ENCODE measurements at regions not wholly inside any gene's neighbourhood (a gene's known extent, or its start where the extent isn't known, plus 50 kb on each side); places are given as distances from the start of the nearest gene placed in this dataset.

- no peaks in the 10 kb centered on the region for H3K27me3 ChIP-seq (ENCODE audit: control insufficient read depth in 1 of 2, insufficient read depth in 2 of 2, low read length in 2 of 2)
- no peaks in the 10 kb centered on the region for H3K4me1 ChIP-seq (ENCODE audit: insufficient read depth, low read length)
- no peak overlapping the region for H3K9ac ChIP-seq (ENCODE audit: low read length)
- no peaks in the 10 kb centered on the region for H3K9me3 ChIP-seq (ENCODE audit: low read length)
- H3K36me3 ChIP-seq (ENCODE audit: insufficient read depth, low read length), result no peaks in the 10 kb centered on the region
- no peak overlapping the region for H3K4me3 ChIP-seq (ENCODE audit: low read depth in 1 of 2, low read length in 2 of 2)
- H3K27ac ChIP-seq (ENCODE audit: low read depth, low read length), result no peak overlapping the region
These were observed 205.1 kb upstream of the RGMA start for GRCh38 chr15:93294066-93294465.

GRCh38 chr15:93291380-93291779 lies 202.4 kb upstream of the RGMA start:
- no peaks in the 10 kb centered on the region for H3K4me1 ChIP-seq (ENCODE audit: insufficient read depth, low read length)
- no peak overlapping the region for H3K27ac ChIP-seq (ENCODE audit: low read depth, low read length)
- no peak overlapping the region for H3K9ac ChIP-seq (ENCODE audit: low read length)
- H3K9me3 ChIP-seq (ENCODE audit: low read length), result no peaks in the 10 kb centered on the region
- no peaks in the 10 kb centered on the region for H3K36me3 ChIP-seq (ENCODE audit: insufficient read depth, low read length)
- no peak overlapping the region for H3K4me3 ChIP-seq (ENCODE audit: low read depth in 1 of 2, low read length in 2 of 2)
- no peaks in the 10 kb centered on the region for H3K27me3 ChIP-seq (ENCODE audit: control insufficient read depth in 1 of 2, insufficient read depth in 2 of 2, low read length in 2 of 2)

- Histone ChIP-seq H3K27ac (ENCODE audit: low read depth, low read length) (no peak overlapping the region), H3K4me1 (ENCODE audit: insufficient read depth, low read length) (no peaks in the 10 kb centered on the region), H3K9me3 (ENCODE audit: low read length) (no peaks in the 10 kb centered on the region), H3K36me3 (ENCODE audit: insufficient read depth, low read length) (no peaks in the 10 kb centered on the region), H3K27me3 (ENCODE audit: control insufficient read depth in 1 of 2, insufficient read depth in 2 of 2, low read length in 2 of 2) (no peaks in the 10 kb centered on the region), H3K9ac (ENCODE audit: low read length) (no peak overlapping the region), H3K4me3 (ENCODE audit: low read depth in 1 of 2, low read length in 2 of 2) (no peak overlapping the region)
These were observed 201.6 kb upstream of the RGMA start for GRCh38 chr15:93290618-93290946.

GRCh38 chr15:93289941-93290617 lies 201.1 kb upstream of the RGMA start:
- Histone ChIP-seq H3K27me3 (ENCODE audit: control insufficient read depth in 1 of 2, insufficient read depth in 2 of 2, low read length in 2 of 2) (no peaks in the 10 kb centered on the region), H3K9ac (ENCODE audit: low read length) (no peak overlapping the region), H3K27ac (ENCODE audit: low read depth, low read length) (no peak overlapping the region), H3K4me1 (ENCODE audit: insufficient read depth, low read length) (no peaks in the 10 kb centered on the region), H3K4me3 (ENCODE audit: low read depth in 1 of 2, low read length in 2 of 2) (no peak overlapping the region), H3K36me3 (ENCODE audit: insufficient read depth, low read length) (no peaks in the 10 kb centered on the region), H3K9me3 (ENCODE audit: low read length) (no peaks in the 10 kb centered on the region)

GRCh38 chr15:93288728-93289294 lies 199.8 kb upstream of the RGMA start:
- H3K27ac ChIP-seq (ENCODE audit: low read depth, low read length), result no peak overlapping the region
- H3K4me1 ChIP-seq (ENCODE audit: insufficient read depth, low read length), result no peaks in the 10 kb centered on the region
- H3K4me3 ChIP-seq (ENCODE audit: low read depth in 1 of 2, low read length in 2 of 2), result no peak overlapping the region
- H3K27me3 ChIP-seq (ENCODE audit: control insufficient read depth in 1 of 2, insufficient read depth in 2 of 2, low read length in 2 of 2), result no peaks in the 10 kb centered on the region
- H3K36me3 ChIP-seq (ENCODE audit: insufficient read depth, low read length), result no peaks in the 10 kb centered on the region
- no peak overlapping the region for H3K9ac ChIP-seq (ENCODE audit: low read length)
- no peaks in the 10 kb centered on the region for H3K9me3 ChIP-seq (ENCODE audit: low read length)

GRCh38 chr15:93286446-93286845 lies 197.4 kb upstream of the RGMA start:
- no peaks in the 10 kb centered on the region for H3K27me3 ChIP-seq (ENCODE audit: control insufficient read depth in 1 of 2, insufficient read depth in 2 of 2, low read length in 2 of 2)
- no peaks in the 10 kb centered on the region for H3K36me3 ChIP-seq (ENCODE audit: insufficient read depth, low read length)
- no peak overlapping the region for H3K4me3 ChIP-seq (ENCODE audit: low read depth in 1 of 2, low read length in 2 of 2)
- no peaks in the 10 kb centered on the region for H3K9me3 ChIP-seq (ENCODE audit: low read length)
- no peak overlapping the region for H3K27ac ChIP-seq (ENCODE audit: low read depth, low read length)
- H3K9ac ChIP-seq (ENCODE audit: low read length), result no peak overlapping the region
- H3K4me1 ChIP-seq (ENCODE audit: insufficient read depth, low read length), result no peaks in the 10 kb centered on the region

- no peaks in the 10 kb centered on the region for H3K27me3 ChIP-seq (ENCODE audit: control insufficient read depth in 1 of 2, insufficient read depth in 2 of 2, low read length in 2 of 2)
- no peak overlapping the region for H3K9ac ChIP-seq (ENCODE audit: low read length)
- no peak overlapping the region for H3K27ac ChIP-seq (ENCODE audit: low read depth, low read length)
- peaks cover 5% of the 10 kb centered on the region for H3K4me1 ChIP-seq (ENCODE audit: insufficient read depth, low read length)
- H3K4me3 ChIP-seq (ENCODE audit: low read depth in 1 of 2, low read length in 2 of 2), result no peak overlapping the region
- no peaks in the 10 kb centered on the region for H3K9me3 ChIP-seq (ENCODE audit: low read length)
- H3K36me3 ChIP-seq (ENCODE audit: insufficient read depth, low read length), result no peaks in the 10 kb centered on the region
These were observed 194.8 kb upstream of the RGMA start for GRCh38 chr15:93283854-93284253.

GRCh38 chr15:93282808-93283207 lies 193.8 kb upstream of the RGMA start:
- Histone ChIP-seq H3K9ac (ENCODE audit: low read length) (no peak overlapping the region), H3K27me3 (ENCODE audit: control insufficient read depth in 1 of 2, insufficient read depth in 2 of 2, low read length in 2 of 2) (no peaks in the 10 kb centered on the region), H3K27ac (ENCODE audit: low read depth, low read length) (no peak overlapping the region), H3K4me3 (ENCODE audit: low read depth in 1 of 2, low read length in 2 of 2) (no peak overlapping the region), H3K4me1 (ENCODE audit: insufficient read depth, low read length) (peaks cover 5% of the 10 kb centered on the region), H3K36me3 (ENCODE audit: insufficient read depth, low read length) (no peaks in the 10 kb centered on the region), H3K9me3 (ENCODE audit: low read length) (no peaks in the 10 kb centered on the region)

GRCh38 chr15:93278783-93279182 lies 189.8 kb upstream of the RGMA start:
- Histone ChIP-seq H3K27ac (ENCODE audit: low read depth, low read length) (no peak overlapping the region), H3K36me3 (ENCODE audit: insufficient read depth, low read length) (no peaks in the 10 kb centered on the region), H3K27me3 (ENCODE audit: control insufficient read depth in 1 of 2, insufficient read depth in 2 of 2, low read length in 2 of 2) (no peaks in the 10 kb centered on the region), H3K9ac (ENCODE audit: low read length) (no peak overlapping the region), H3K9me3 (ENCODE audit: low read length) (no peaks in the 10 kb centered on the region), H3K4me3 (ENCODE audit: low read depth in 1 of 2, low read length in 2 of 2) (no peak overlapping the region), H3K4me1 (ENCODE audit: insufficient read depth, low read length) (peaks cover 5% of the 10 kb centered on the region)

GRCh38 chr15:93278006-93278405 lies 189.0 kb upstream of the RGMA start:
- Histone ChIP-seq H3K36me3 (ENCODE audit: insufficient read depth, low read length) (no peaks in the 10 kb centered on the region), H3K27ac (ENCODE audit: low read depth, low read length) (no peak overlapping the region), H3K9ac (ENCODE audit: low read length) (no peak overlapping the region), H3K4me3 (ENCODE audit: low read depth in 1 of 2, low read length in 2 of 2) (no peak overlapping the region), H3K27me3 (ENCODE audit: control insufficient read depth in 1 of 2, insufficient read depth in 2 of 2, low read length in 2 of 2) (no peaks in the 10 kb centered on the region), H3K4me1 (ENCODE audit: insufficient read depth, low read length) (peaks cover 5% of the 10 kb centered on the region), H3K9me3 (ENCODE audit: low read length) (no peaks in the 10 kb centered on the region)

GRCh38 chr15:93274257-93274656 lies 185.2 kb upstream of the RGMA start:
- H3K4me3 ChIP-seq (ENCODE audit: low read depth in 1 of 2, low read length in 2 of 2), result no peak overlapping the region
- no peak overlapping the region for H3K9ac ChIP-seq (ENCODE audit: low read length)
- H3K9me3 ChIP-seq (ENCODE audit: low read length), result no peaks in the 10 kb centered on the region
- H3K27me3 ChIP-seq (ENCODE audit: control insufficient read depth in 1 of 2, insufficient read depth in 2 of 2, low read length in 2 of 2), result no peaks in the 10 kb centered on the region
- no peaks in the 10 kb centered on the region for H3K4me1 ChIP-seq (ENCODE audit: insufficient read depth, low read length)
- H3K36me3 ChIP-seq (ENCODE audit: insufficient read depth, low read length), result no peaks in the 10 kb centered on the region
- no peak overlapping the region for H3K27ac ChIP-seq (ENCODE audit: low read depth, low read length)

GRCh38 chr15:93271871-93272270 lies 182.9 kb upstream of the RGMA start:
- Histone ChIP-seq H3K27ac (ENCODE audit: low read depth, low read length) (no peak overlapping the region), H3K36me3 (ENCODE audit: insufficient read depth, low read length) (no peaks in the 10 kb centered on the region), H3K27me3 (ENCODE audit: control insufficient read depth in 1 of 2, insufficient read depth in 2 of 2, low read length in 2 of 2) (no peaks in the 10 kb centered on the region), H3K4me1 (ENCODE audit: insufficient read depth, low read length) (no peaks in the 10 kb centered on the region), H3K4me3 (ENCODE audit: low read depth in 1 of 2, low read length in 2 of 2) (no peak overlapping the region), H3K9me3 (ENCODE audit: low read length) (no peaks in the 10 kb centered on the region), H3K9ac (ENCODE audit: low read length) (no peak overlapping the region)

All from muscle layer of colon (tissue), 2 donors.